HepG2 (cell line): ENCODE measurements at regions not wholly inside any gene's neighbourhood (a gene's known extent, or its start where the extent isn't known, plus 50 kb on each side); places are given as distances from the start of the nearest gene placed in this dataset.

Experiments
- ATAC-seq: fragments of 200-7000 bp; cut with Tn5 transposase; 3 replicates; pipeline ENCODE4 v1.9.1; 2020; ENCODE audit warnings: mild to moderate bottlenecking, moderate library complexity
- BruUV-seq: library from RNA; stranded (reverse); fragments of 400-500 nt; replicated peaks from 2 replicates; lab custom pipeline; 2021; lab: Mats Ljungman, UMichigan
- CTCF ChIA-PET: fragments of 300-600 bp; formaldehyde crosslinking; extraction: SDS; loops from one replicate; lab custom pipeline; 2021; ENCODE audit warnings: low total read pairs, inconsistent platforms, low intra/inter-chr PET ratio; lab: Yijun Ruan, JAX
- POLR2A ChIA-PET: fragments of 350-600 bp; sonication (Branson Sonifier 250); formaldehyde crosslinking; loops from one replicate; lab custom pipeline; 2020; ENCODE audit warnings: antibody characterized with exemption, inconsistent platforms; lab: Yijun Ruan, JAX
- DNase-seq: peaks from one replicate; pipeline ENCODE4 v3.0.0-alpha.2; 2015; ENCODE audit warnings: low spot score
- FAIRE-seq: peaks from 3 replicates; lab custom pipeline; 2011; peaks lifted over from hg19 to GRCh38; lab: Jason Lieb, UNC
- H2AFZ ChIP-seq: one replicate; pipeline ENCODE4 v1.6.1; 2011; ENCODE audit warnings: low read length, inconsistent platforms
- H3K27ac ChIP-seq: fragments of 300-600 bp; 3 replicates; pipeline ENCODE4 v1.8.0; 2011; ENCODE audit warnings: mixed run types, mild to moderate bottlenecking, mixed read lengths, low read length, inconsistent platforms; ENCODE audit not compliant: insufficient read depth; ENCODE audit errors: extremely low read length
- H3K27me3 ChIP-seq, 2 experiments: fragments of 200-600 bp in 1 of 2; 2 replicates in 1 of 2; 3 replicates in 1 of 2; pipeline versions ENCODE4 v1.6.0 to v1.8.0; 2011; ENCODE audit warnings: low read length in 2 of 2, mild to moderate bottlenecking in 2 of 2, moderate library complexity in 2 of 2, inconsistent platforms in 1 of 2; ENCODE audit not compliant: insufficient read depth in 2 of 2, control insufficient read depth in 1 of 2
- H3K36me3 ChIP-seq, 2 experiments: fragments of 200-600 bp in 1 of 2; replicated peaks in 1 of 2; 2 replicates in 1 of 2; 3 replicates in 1 of 2; pipeline versions ENCODE4 v1.5.1 to v1.8.0; 2011; ENCODE audit warnings: low read length in 2 of 2, inconsistent platforms in 1 of 2; ENCODE audit not compliant: insufficient read depth in 2 of 2, control insufficient read depth in 1 of 2
- H3K4me1 ChIP-seq: 2 replicates; pipeline ENCODE4 v1.5.1; 2012; ENCODE audit warnings: low read length, inconsistent platforms; ENCODE audit not compliant: insufficient read depth
- H3K4me2 ChIP-seq: 2 replicates; pipeline ENCODE4 v1.6.0; 2011; ENCODE audit warnings: low read depth, low read length, inconsistent platforms
- H3K4me3 ChIP-seq, 3 experiments: fragments of 200-600 bp in 1 of 3; sonication (generic), shearing (Covaris generic) in 1 of 3; replicated peaks in 1 of 3; 2 replicates each; pipeline ENCODE4 v1.5.1; 2011 to 2016; ENCODE audit warnings: low read length in 3 of 3, inconsistent platforms in 2 of 3, low read depth in 2 of 3, mild to moderate bottlenecking in 2 of 3, control low read depth in 1 of 3, mixed read lengths in 1 of 3; ENCODE audit not compliant: insufficient read depth in 1 of 3
- H3K79me2 ChIP-seq: one replicate; pipeline ENCODE4 v1.6.1; 2011; ENCODE audit warnings: low read length, inconsistent platforms; ENCODE audit not compliant: insufficient read depth
- H3K9ac ChIP-seq: 2 replicates; pipeline ENCODE4 v1.6.0; 2011; ENCODE audit warnings: mild to moderate bottlenecking, low read depth, low read length, inconsistent platforms; ENCODE audit not compliant: insufficient read depth
- H3K9me3 ChIP-seq: 2 replicates; pipeline ENCODE4 v1.5.1; 2012; ENCODE audit warnings: mild to moderate bottlenecking, low read length
- H4K20me1 ChIP-seq: 2 replicates; pipeline ENCODE4 v1.6.0; 2011; ENCODE audit warnings: inconsistent platforms, mild to moderate bottlenecking, low read length, moderate library complexity; ENCODE audit not compliant: insufficient read depth
- AFF4 ChIP-seq: sonication (generic); formaldehyde crosslinking; IDR thresholded peaks from 2 replicates; pipeline ENCODE4 v1.4.0; 2020; ENCODE audit warnings: missing genetic modification reagents
- ARNT ChIP-seq: fragments of 450-650 bp; IDR thresholded peaks from 2 replicates; pipeline ENCODE4 v1.6.1; 2017
- CBX5 ChIP-seq: sonication (generic); formaldehyde crosslinking; IDR thresholded peaks from 2 replicates; pipeline ENCODE4 v1.4.0; 2020; ENCODE audit warnings: missing genetic modification reagents, borderline replicate concordance
- CEBPB ChIP-seq: IDR thresholded peaks from 2 replicates; pipeline ENCODE4 v1.6.1; 2011; ENCODE audit warnings: low read depth, low read length, improper control_type of control experiment, borderline replicate concordance
- DR1 ChIP-seq: sonication (generic); formaldehyde crosslinking; IDR thresholded peaks from 2 replicates; pipeline ENCODE4 v1.8.0; 2021; ENCODE audit warnings: mild to moderate bottlenecking, missing genetic modification reagents, inconsistent platforms
- GATA4 ChIP-seq: sonication (generic); IDR thresholded peaks from 2 replicates; pipeline ENCODE4 v1.6.1; 2016; ENCODE audit warnings: antibody characterized with exemption, low read depth, borderline replicate concordance
- GTF3A ChIP-seq: sonication (generic); formaldehyde crosslinking; conservative IDR thresholded peaks from 2 replicates; pipeline ENCODE4 v1.4.0; 2020; ENCODE audit warnings: mild to moderate bottlenecking, missing genetic modification reagents
- MAFK ChIP-seq, 2 experiments: IDR thresholded peaks in 1 of 2; conservative IDR thresholded peaks in 1 of 2; 2 replicates each; pipeline ENCODE4 v1.6.1; 2011; ENCODE audit warnings: improper control_type of control experiment in 2 of 2, low read length in 2 of 2
- NFATC3 ChIP-seq: sonication (generic); formaldehyde crosslinking; IDR thresholded peaks from 2 replicates; pipeline ENCODE4 v1.5.1; 2020; ENCODE audit warnings: mild to moderate bottlenecking, missing genetic modification reagents
- NFYB ChIP-seq: sonication (generic); formaldehyde crosslinking; IDR thresholded peaks from 2 replicates; pipeline ENCODE4 v1.4.0; 2020; ENCODE audit warnings: missing genetic modification reagents
- NPAS2 ChIP-seq: sonication (generic); formaldehyde crosslinking; IDR thresholded peaks from 2 replicates; pipeline ENCODE4 v1.8.0; 2022; ENCODE audit warnings: mild to moderate bottlenecking, missing genetic modification reagents, borderline replicate concordance
- PREB ChIP-seq: sonication (generic); formaldehyde crosslinking; IDR thresholded peaks from 2 replicates; pipeline ENCODE4 v1.4.0; 2020; ENCODE audit warnings: missing genetic modification reagents
- SAFB2 ChIP-seq: sonication (generic); formaldehyde crosslinking; IDR thresholded peaks from 2 replicates; pipeline ENCODE4 v1.5.1; 2020; ENCODE audit warnings: missing genetic modification reagents, low read depth, mild to moderate bottlenecking, borderline replicate concordance
- SETDB1 ChIP-seq: sonication (generic); formaldehyde crosslinking; IDR thresholded peaks from 2 replicates; pipeline ENCODE4 v1.5.1; 2020; ENCODE audit warnings: missing genetic modification reagents, mild to moderate bottlenecking, borderline replicate concordance
- ZFP36L2 ChIP-seq: sonication (generic); formaldehyde crosslinking; IDR thresholded peaks from 2 replicates; pipeline ENCODE4 v1.4.0; 2020; ENCODE audit warnings: missing genetic modification reagents
- ZNF414 ChIP-seq: sonication (generic); formaldehyde crosslinking; IDR thresholded peaks from 2 replicates; pipeline ENCODE4 v1.5.0; 2020; ENCODE audit warnings: missing genetic modification reagents
- ZNF432 ChIP-seq: sonication (generic); formaldehyde crosslinking; IDR thresholded peaks from 2 replicates; pipeline ENCODE4 v1.5.0; 2020; ENCODE audit warnings: missing genetic modification reagents, mild to moderate bottlenecking, borderline replicate concordance
- ZSCAN21 ChIP-seq: sonication (generic); formaldehyde crosslinking; IDR thresholded peaks from 2 replicates; pipeline ENCODE4 v1.8.0; 2022; ENCODE audit warnings: mild to moderate bottlenecking, missing genetic modification reagents, moderate library complexity, borderline replicate concordance
- in situ Hi-C: cut with HindIII; loops from 2 replicates; pipeline ENCODE4 v1.10.0; 2017; ENCODE audit warnings: low pct_unique_long_range_greater_than_20kb; ENCODE audit not compliant: extremely low pct_ligation_motif_present
- intact Hi-C: fragments of 100-400 bp; cut with micrococcal nuclease; formaldehyde crosslinking; loops from one replicate; pipeline ENCODE4 v1.10.0; 2022; ENCODE audit not compliant: unreplicated experiment
- TF ChIP-seq, protein P1 (sequence below): sonication (generic); formaldehyde crosslinking; IDR thresholded peaks from 2 replicates; pipeline ENCODE4 v1.8.1; 2023; ENCODE audit warnings: missing genetic modification reagents, inconsistent platforms, borderline replicate concordance
- TF ChIP-seq, protein P2 (sequence below): IDR thresholded peaks from 2 replicates; pipeline ENCODE4 v1.6.1; 2016; ENCODE audit warnings: low read depth, borderline replicate concordance

DNA sequence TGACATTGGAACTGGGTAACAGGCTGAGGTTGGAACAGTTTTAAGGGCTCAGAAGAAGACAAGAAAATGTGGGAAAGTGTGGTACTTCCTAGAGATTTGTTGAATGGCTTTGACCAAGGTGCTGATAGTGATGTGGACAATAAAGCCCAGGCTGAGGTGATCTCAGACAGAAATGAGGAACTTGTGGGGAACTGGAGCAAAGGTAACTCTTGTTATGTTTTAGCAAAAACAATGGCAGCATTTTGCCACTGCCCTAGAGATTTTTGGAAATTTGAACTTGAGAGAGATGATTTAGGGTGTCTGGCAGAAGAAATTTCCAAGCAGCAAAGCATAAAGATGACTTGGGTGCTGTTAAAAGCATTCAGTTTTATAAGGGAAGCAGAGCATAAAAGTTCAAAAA lies 474.7 kb upstream of the ADGRB3 start:
- no peak overlapping the region for H3K4me2 ChIP-seq
- no peaks in the 10 kb centered on the region for H4K20me1 ChIP-seq
- intact Hi-C loops (no loop called here), in situ Hi-C loops (no loop called here)
- no peak for DNase-seq
- H2AFZ ChIP-seq, result no peak overlapping the region
- no peak for TF ChIP-seq CBX5 (CRISPR knock-in tag)
- TF ChIP-seq, protein P1, sequence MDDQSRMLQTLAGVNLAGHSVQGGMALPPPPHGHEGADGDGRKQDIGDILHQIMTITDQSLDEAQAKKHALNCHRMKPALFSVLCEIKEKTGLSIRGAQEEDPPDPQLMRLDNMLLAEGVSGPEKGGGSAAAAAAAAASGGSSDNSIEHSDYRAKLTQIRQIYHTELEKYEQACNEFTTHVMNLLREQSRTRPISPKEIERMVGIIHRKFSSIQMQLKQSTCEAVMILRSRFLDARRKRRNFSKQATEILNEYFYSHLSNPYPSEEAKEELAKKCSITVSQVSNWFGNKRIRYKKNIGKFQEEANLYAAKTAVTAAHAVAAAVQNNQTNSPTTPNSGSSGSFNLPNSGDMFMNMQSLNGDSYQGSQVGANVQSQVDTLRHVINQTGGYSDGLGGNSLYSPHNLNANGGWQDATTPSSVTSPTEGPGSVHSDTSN (CRISPR knock-in tag), result no peak
- no peak for TF ChIP-seq AFF4 (CRISPR knock-in tag)
- no peak for TF ChIP-seq SAFB2 (CRISPR knock-in tag)
- no peak for TF ChIP-seq NFATC3
- TF ChIP-seq ZSCAN21 (CRISPR knock-in tag), result no peak
- no peak for TF ChIP-seq ARNT
- TF ChIP-seq MAFK (conservative IDR thresholded peaks at IDR 0.05 in 1 of 2, IDR thresholded peaks at IDR 0.05 in 1 of 2; ENCODE audit: low read length in 2 of 2), result no peak
- no peak for TF ChIP-seq DR1 (CRISPR knock-in tag)
- TF ChIP-seq CEBPB, result no peak
- no peak for TF ChIP-seq GTF3A (CRISPR knock-in tag)
- TF ChIP-seq GATA4, result no peak
- no peak for TF ChIP-seq ZNF432 (CRISPR knock-in tag)
- no peak for TF ChIP-seq SETDB1 (CRISPR knock-in tag)
- TF ChIP-seq NFYB (CRISPR knock-in tag), result no peak
- TF ChIP-seq PREB (CRISPR knock-in tag), result no peak
- TF ChIP-seq ZFP36L2 (CRISPR knock-in tag), result no peak
- TF ChIP-seq, protein P2, sequence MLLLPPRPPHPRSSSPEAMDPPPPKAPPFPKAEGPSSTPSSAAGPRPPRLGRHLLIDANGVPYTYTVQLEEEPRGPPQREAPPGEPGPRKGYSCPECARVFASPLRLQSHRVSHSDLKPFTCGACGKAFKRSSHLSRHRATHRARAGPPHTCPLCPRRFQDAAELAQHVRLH (CRISPR knock-in tag), result no peak
- TF ChIP-seq NPAS2 (CRISPR knock-in tag), result no peak
- no peak for TF ChIP-seq ZNF414
- no peak for FAIRE-seq
- H3K9ac ChIP-seq, result no peak overlapping the region
- CTCF ChIA-PET, result no interaction called here
- no peak for ATAC-seq
- H3K36me3 ChIP-seq, result no peaks in the 10 kb centered on the region
- no peak overlapping the region for H3K4me3 ChIP-seq
- no peaks in the 10 kb centered on the region for H3K79me2 ChIP-seq
- H3K27ac ChIP-seq, result no peak overlapping the region
- BruUV-seq, result no TSS peak
- H3K4me1 ChIP-seq, result no peaks in the 10 kb centered on the region
- POLR2A ChIA-PET, result no interaction called here
- no peaks in the 10 kb centered on the region for H3K27me3 ChIP-seq
- peaks cover 13% of the 10 kb centered on the region for H3K9me3 ChIP-seq
